ENCODE measurements at regions not wholly inside any gene's neighbourhood (a gene's known extent, or its start where the extent isn't known, plus 50 kb on each side); places are given as distances from the start of the nearest gene placed in this dataset.

DNA sequence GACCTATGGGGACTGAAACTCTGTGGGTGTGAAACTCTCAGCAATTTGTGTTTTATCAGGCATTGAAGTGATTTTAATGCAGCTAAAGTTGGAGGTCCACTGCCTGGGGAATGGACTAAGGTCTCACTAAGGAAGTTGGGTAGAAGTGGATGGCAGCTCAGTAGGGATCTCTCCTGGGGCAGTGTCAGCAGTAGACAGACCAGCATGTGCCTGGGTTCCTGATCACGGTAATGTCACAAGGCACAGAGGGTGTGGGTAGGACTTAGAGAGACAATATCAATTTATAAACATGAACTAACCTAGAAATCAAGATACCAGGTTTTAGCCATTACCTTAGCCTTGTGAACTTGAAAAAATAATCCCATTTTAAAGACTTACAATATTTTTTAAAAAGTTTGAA lies 380.3 kb upstream of the LCORL start:
- H3K79me2 ChIP-seq (ENCODE audit: control insufficient read depth, insufficient read depth, low read length, poor library complexity), result peaks cover 2% of the 10 kb centered on the region
- no peak overlapping the region for H2BK120ac ChIP-seq (ENCODE audit: insufficient read depth, low read length, poor library complexity)
- no peak overlapping the region for H3K4ac ChIP-seq (ENCODE audit: low read depth, low read length)
- no peak overlapping the region for H4K8ac ChIP-seq (ENCODE audit: low read depth, low read length)
- H3K4me3 ChIP-seq (ENCODE audit: low read depth, low read length), result no peak overlapping the region
- WGBS (ENCODE audit: extremely low coverage, insufficient coverage, insufficient read length), result no CpG with 5 or more reads among the region's 1 CpG
- H3K79me1 ChIP-seq (ENCODE audit: low read length), result peaks cover 4% of the 10 kb centered on the region
- DNase-seq, result no peak
- H3K36me3 ChIP-seq (ENCODE audit: control insufficient read depth in 1 of 2, insufficient read depth in 2 of 2, low read length in 2 of 2), result no peaks in the 10 kb centered on the region
- no peak overlapping the region for H3K9ac ChIP-seq (ENCODE audit: low read length)
- H2BK5ac ChIP-seq (ENCODE audit: low read depth, low read length, poor library complexity), result no peak overlapping the region
- H3K4me1 ChIP-seq (ENCODE audit: control insufficient read depth in 1 of 2, insufficient read depth in 2 of 2, low read length in 2 of 2), result peaks cover 1 to 7% of the 10 kb centered on the region in 2 experiments
- H3K27me3 ChIP-seq (ENCODE audit: insufficient read depth, low read length), result no peaks in the 10 kb centered on the region
- H2AFZ ChIP-seq (ENCODE audit: insufficient read depth, low read length, poor library complexity), result no peak overlapping the region
- no peak overlapping the region for H3K4me2 ChIP-seq (ENCODE audit: low read length)
- H2AK5ac ChIP-seq (ENCODE audit: low read length), result no peak overlapping the region
- no peak overlapping the region for H3K23ac ChIP-seq (ENCODE audit: low read length)
- H4K91ac ChIP-seq (ENCODE audit: low read depth, low read length), result no peak overlapping the region
- H3K9me3 ChIP-seq (ENCODE audit: insufficient read depth, low read depth, low read length), result no peaks in the 10 kb centered on the region
- H3K18ac ChIP-seq (ENCODE audit: low read length), result no peak overlapping the region
- H4K12ac ChIP-seq (ENCODE audit: low read depth, low read length), result peak overlapping the region; percentile 44
- H3K14ac ChIP-seq (ENCODE audit: low read length), result no peak overlapping the region
- H2BK12ac ChIP-seq (ENCODE audit: low read length), result peak overlapping the region; percentile 96
- H3K27ac ChIP-seq (ENCODE audit: low read depth, low read length), result no peak overlapping the region

DNA sequence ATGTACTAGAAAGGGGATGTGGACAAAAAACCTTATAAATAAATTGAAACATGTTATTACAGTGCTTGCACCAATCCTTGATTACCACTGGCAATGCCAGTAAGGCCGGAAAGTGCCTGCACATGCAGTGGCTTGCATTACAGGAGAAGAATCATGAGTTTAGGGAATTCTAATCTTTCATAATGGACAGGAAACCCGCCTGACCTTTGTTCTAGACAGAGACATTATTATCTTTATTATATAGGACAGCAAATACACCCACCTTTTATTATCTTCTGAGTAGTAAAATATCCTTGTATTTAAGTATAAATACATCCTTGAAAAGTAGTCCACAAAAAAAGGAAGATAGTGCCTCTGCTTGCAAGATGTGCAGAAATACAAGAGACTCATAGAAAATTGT lies 379.9 kb upstream of the LCORL start:
- H3K4ac ChIP-seq (ENCODE audit: low read depth, low read length), result no peak overlapping the region
- H3K4me1 ChIP-seq (ENCODE audit: control insufficient read depth in 1 of 2, insufficient read depth in 2 of 2, low read length in 2 of 2), result peaks cover 1 to 7% of the 10 kb centered on the region in 2 experiments
- H3K18ac ChIP-seq (ENCODE audit: low read length), result no peak overlapping the region
- no peak overlapping the region for H3K14ac ChIP-seq (ENCODE audit: low read length)
- no peaks in the 10 kb centered on the region for H3K36me3 ChIP-seq (ENCODE audit: control insufficient read depth in 1 of 2, insufficient read depth in 2 of 2, low read length in 2 of 2)
- H2BK5ac ChIP-seq (ENCODE audit: low read depth, low read length, poor library complexity), result no peak overlapping the region
- H3K27me3 ChIP-seq (ENCODE audit: insufficient read depth, low read length), result no peaks in the 10 kb centered on the region
- no peak overlapping the region for H4K91ac ChIP-seq (ENCODE audit: low read depth, low read length)
- no CpG with 5 or more reads among the region's 2 CpGs for WGBS (ENCODE audit: extremely low coverage, insufficient coverage, insufficient read length)
- no peaks in the 10 kb centered on the region for H3K9me3 ChIP-seq (ENCODE audit: insufficient read depth, low read depth, low read length)
- no peak overlapping the region for H4K12ac ChIP-seq (ENCODE audit: low read depth, low read length)
- H2BK12ac ChIP-seq (ENCODE audit: low read length), result no peak overlapping the region
- H3K9ac ChIP-seq (ENCODE audit: low read length), result no peak overlapping the region
- H3K4me3 ChIP-seq (ENCODE audit: low read depth, low read length), result no peak overlapping the region
- H2BK120ac ChIP-seq (ENCODE audit: insufficient read depth, low read length, poor library complexity), result no peak overlapping the region
- H3K79me2 ChIP-seq (ENCODE audit: control insufficient read depth, insufficient read depth, low read length, poor library complexity), result peaks cover 2% of the 10 kb centered on the region
- no peak overlapping the region for H4K8ac ChIP-seq (ENCODE audit: low read depth, low read length)
- H3K79me1 ChIP-seq (ENCODE audit: low read length), result peaks cover 4% of the 10 kb centered on the region
- no peak overlapping the region for H3K27ac ChIP-seq (ENCODE audit: low read depth, low read length)
- H2AK5ac ChIP-seq (ENCODE audit: low read length), result no peak overlapping the region
- no peak overlapping the region for H3K23ac ChIP-seq (ENCODE audit: low read length)
- no peak overlapping the region for H2AFZ ChIP-seq (ENCODE audit: insufficient read depth, low read length, poor library complexity)
- no peak for DNase-seq
- no peak overlapping the region for H3K4me2 ChIP-seq (ENCODE audit: low read length)

DNA sequence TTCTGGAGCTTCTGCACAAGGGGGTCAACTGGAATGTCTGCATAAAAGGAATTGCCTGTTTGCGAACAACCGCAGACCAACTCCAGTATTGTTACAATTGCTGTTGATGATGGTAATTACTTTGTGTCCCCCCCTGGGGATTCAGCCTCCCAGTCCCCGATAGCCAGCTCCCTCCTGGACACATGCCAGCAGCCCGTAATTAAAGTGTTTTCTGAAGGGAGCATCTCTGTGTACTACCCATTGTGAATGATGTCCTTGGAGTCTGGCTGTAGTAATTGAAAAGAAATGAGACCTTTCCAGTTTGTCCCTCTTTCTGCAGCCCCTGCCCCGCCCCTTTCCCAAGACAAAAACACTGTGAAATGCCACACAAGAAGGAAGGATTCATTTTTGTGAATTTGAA lies 377.1 kb upstream of the LCORL start:
- Histone ChIP-seq H4K12ac (ENCODE audit: low read depth, low read length) (no peak overlapping the region), H3K4me3 (ENCODE audit: low read depth, low read length) (no peak overlapping the region), H3K27ac (ENCODE audit: low read depth, low read length) (no peak overlapping the region), H3K14ac (ENCODE audit: low read length) (no peak overlapping the region), H3K18ac (ENCODE audit: low read length) (no peak overlapping the region), H3K9me3 (ENCODE audit: insufficient read depth, low read depth, low read length) (no peaks in the 10 kb centered on the region), H3K4me1 (ENCODE audit: control insufficient read depth in 1 of 2, insufficient read depth in 2 of 2, low read length in 2 of 2) (peaks cover 4 to 9% of the 10 kb centered on the region in 2 experiments), H4K8ac (ENCODE audit: low read depth, low read length) (no peak overlapping the region), H2AK5ac (ENCODE audit: low read length) (no peak overlapping the region), H2AFZ (ENCODE audit: insufficient read depth, low read length, poor library complexity) (no peak overlapping the region), H2BK12ac (ENCODE audit: low read length) (no peak overlapping the region), H4K91ac (ENCODE audit: low read depth, low read length) (no peak overlapping the region), H3K79me1 (ENCODE audit: low read length) (peaks cover 7% of the 10 kb centered on the region), H3K27me3 (ENCODE audit: insufficient read depth, low read length) (no peaks in the 10 kb centered on the region), H3K23ac (ENCODE audit: low read length) (no peak overlapping the region), H3K4ac (ENCODE audit: low read depth, low read length) (no peak overlapping the region), H2BK120ac (ENCODE audit: insufficient read depth, low read length, poor library complexity) (no peak overlapping the region), H3K4me2 (ENCODE audit: low read length) (peak overlapping the region; percentile 53), H3K36me3 (ENCODE audit: control insufficient read depth in 1 of 2, insufficient read depth in 2 of 2, low read length in 2 of 2) (no peaks in the 10 kb centered on the region), H3K9ac (ENCODE audit: low read length) (no peak overlapping the region), H3K79me2 (ENCODE audit: control insufficient read depth, insufficient read depth, low read length, poor library complexity) (no peaks in the 10 kb centered on the region), H2BK5ac (ENCODE audit: low read depth, low read length, poor library complexity) (no peak overlapping the region)
- no CpG with 5 or more reads among the region's 5 CpGs for WGBS (ENCODE audit: extremely low coverage, insufficient coverage, insufficient read length)
- peak; percentile 42 to 73 for DNase-seq

DNA sequence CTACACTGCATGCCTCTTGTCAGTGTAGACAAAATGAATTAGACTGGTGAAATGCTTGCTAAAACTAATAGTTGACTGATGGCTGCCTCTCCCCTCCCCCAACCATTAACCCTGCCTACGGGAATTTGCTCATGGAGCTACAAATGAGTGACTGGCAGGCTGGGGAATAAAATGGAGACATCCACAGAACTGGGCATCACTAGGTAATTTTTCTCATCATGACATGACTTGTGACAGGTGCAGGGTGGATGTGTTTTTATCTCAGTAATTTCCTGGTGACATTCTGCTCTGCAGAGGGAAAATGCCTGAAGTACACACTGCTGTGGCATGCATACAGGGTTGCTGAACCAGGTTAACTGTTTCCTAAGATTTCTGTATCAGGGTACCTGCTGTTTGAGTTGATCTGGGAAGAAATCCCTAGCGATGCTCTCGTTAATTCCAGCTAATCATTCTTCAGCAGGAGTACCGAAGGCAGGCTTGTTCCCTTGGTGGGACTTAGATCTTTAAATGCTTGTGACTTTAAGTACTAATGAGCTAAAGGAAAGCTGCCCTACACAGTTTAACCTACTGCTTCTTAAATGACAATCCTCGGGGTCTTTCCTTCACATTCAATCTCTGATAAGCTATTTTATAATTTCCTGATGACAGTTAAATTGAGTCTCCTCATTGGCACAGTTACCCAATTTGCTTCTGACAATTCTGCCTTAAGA lies 376.3 kb upstream of the LCORL start:
- no peak overlapping the region for H3K4me3 ChIP-seq (ENCODE audit: low read depth, low read length)

More for the DNA sequence above, 376.3 kb upstream of the LCORL start:
- Histone ChIP-seq H3K18ac (ENCODE audit: low read length) (no peak overlapping the region), H2AFZ (ENCODE audit: insufficient read depth, low read length, poor library complexity) (no peak overlapping the region), H2BK12ac (ENCODE audit: low read length) (peak overlapping the region; percentile 50), H4K91ac (ENCODE audit: low read depth, low read length) (no peak overlapping the region), H3K4me1 (ENCODE audit: control insufficient read depth in 1 of 2, insufficient read depth in 2 of 2, low read length in 2 of 2) (peaks cover 4 to 9% of the 10 kb centered on the region in 2 experiments), H3K9me3 (ENCODE audit: insufficient read depth, low read depth, low read length) (no peaks in the 10 kb centered on the region), H4K8ac (ENCODE audit: low read depth, low read length) (no peak overlapping the region), H3K9ac (ENCODE audit: low read length) (no peak overlapping the region), H3K23ac (ENCODE audit: low read length) (no peak overlapping the region), H3K4ac (ENCODE audit: low read depth, low read length) (no peak overlapping the region), H3K14ac (ENCODE audit: low read length) (no peak overlapping the region), H3K79me1 (ENCODE audit: low read length) (peaks cover 7% of the 10 kb centered on the region), H2AK5ac (ENCODE audit: low read length) (no peak overlapping the region), H2BK120ac (ENCODE audit: insufficient read depth, low read length, poor library complexity) (peak overlapping the region; percentile 52), H3K36me3 (ENCODE audit: control insufficient read depth in 1 of 2, insufficient read depth in 2 of 2, low read length in 2 of 2) (no peaks in the 10 kb centered on the region), H3K27ac (ENCODE audit: low read depth, low read length) (no peak overlapping the region), H4K12ac (ENCODE audit: low read depth, low read length) (no peak overlapping the region), H3K79me2 (ENCODE audit: control insufficient read depth, insufficient read depth, low read length, poor library complexity) (no peaks in the 10 kb centered on the region), H2BK5ac (ENCODE audit: low read depth, low read length, poor library complexity) (no peak overlapping the region), H3K27me3 (ENCODE audit: insufficient read depth, low read length) (no peaks in the 10 kb centered on the region), H3K4me2 (ENCODE audit: low read length) (no peak overlapping the region)
- no CpG with 5 or more reads among the region's 5 CpGs for WGBS (ENCODE audit: extremely low coverage, insufficient coverage, insufficient read length)
- peak in 1 of 2 donors; percentile 21 for DNase-seq
